ENCODE measurements at regions not wholly inside any gene's neighbourhood (a gene's known extent, or its start where the extent isn't known, plus 50 kb on each side); places are given as distances from the start of the nearest gene placed in this dataset.

GRCh38 chr13:85631801-85632200 lies 167.4 kb downstream of the SLITRK6 start:
- Histone ChIP-seq H3K9me3 (no peaks in the 10 kb centered on the region), H3K4me1 (no peaks in the 10 kb centered on the region), H3K27me3 (no peaks in the 10 kb centered on the region), H3K36me3 (no peaks in the 10 kb centered on the region), H3K27ac (no peak overlapping the region), H3K4me3 (no peak overlapping the region)
- DNase-seq: no peak
- TF ChIP-seq, protein P1, sequence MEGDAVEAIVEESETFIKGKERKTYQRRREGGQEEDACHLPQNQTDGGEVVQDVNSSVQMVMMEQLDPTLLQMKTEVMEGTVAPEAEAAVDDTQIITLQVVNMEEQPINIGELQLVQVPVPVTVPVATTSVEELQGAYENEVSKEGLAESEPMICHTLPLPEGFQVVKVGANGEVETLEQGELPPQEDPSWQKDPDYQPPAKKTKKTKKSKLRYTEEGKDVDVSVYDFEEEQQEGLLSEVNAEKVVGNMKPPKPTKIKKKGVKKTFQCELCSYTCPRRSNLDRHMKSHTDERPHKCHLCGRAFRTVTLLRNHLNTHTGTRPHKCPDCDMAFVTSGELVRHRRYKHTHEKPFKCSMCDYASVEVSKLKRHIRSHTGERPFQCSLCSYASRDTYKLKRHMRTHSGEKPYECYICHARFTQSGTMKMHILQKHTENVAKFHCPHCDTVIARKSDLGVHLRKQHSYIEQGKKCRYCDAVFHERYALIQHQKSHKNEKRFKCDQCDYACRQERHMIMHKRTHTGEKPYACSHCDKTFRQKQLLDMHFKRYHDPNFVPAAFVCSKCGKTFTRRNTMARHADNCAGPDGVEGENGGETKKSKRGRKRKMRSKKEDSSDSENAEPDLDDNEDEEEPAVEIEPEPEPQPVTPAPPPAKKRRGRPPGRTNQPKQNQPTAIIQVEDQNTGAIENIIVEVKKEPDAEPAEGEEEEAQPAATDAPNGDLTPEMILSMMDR (IDR thresholded peaks at IDR 0.05): no peak
- TF ChIP-seq EP300 (IDR thresholded peaks at IDR 0.05; ENCODE audit: low read depth) (no peak), POLR2A (IDR thresholded peaks at IDR 0.05) (no peak)
- 60 to 74% methylated on average over 4 of the region's 4 CpGs for WGBS, 2 donors (ENCODE audit: low coverage in 1 of 2)
- intact Hi-C loops (cut with DNase I; ENCODE audit: low total_unique reads) (no loop called here), in situ Hi-C loops (cut with MboI; ENCODE audit: low pct_ligation_motif_present in 1 of 4, low pct_unique_long_range_greater_than_20kb in 1 of 4, low sequenced_read_pairs in 3 of 4) (no loop called here)

DNA sequence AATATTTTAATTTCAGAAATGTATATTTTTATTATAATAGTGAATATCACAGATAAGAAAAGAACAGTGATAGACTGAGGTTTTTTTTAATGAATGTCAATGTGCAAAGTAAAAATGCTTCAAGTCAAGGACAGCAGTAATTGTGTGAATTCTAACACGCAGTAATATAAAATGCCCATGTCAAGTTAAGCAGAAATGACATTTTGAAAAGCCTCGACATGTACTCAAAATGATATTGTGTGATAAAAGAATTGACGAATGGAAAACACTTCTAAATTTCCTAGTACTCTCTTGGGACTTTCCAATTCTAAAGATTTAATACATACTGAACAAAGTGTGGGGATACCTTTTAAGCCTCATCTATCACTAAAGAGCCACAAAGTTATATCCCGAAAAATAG lies 172.6 kb downstream of the SLITRK6 start:
- in situ Hi-C loops (cut with MboI; ENCODE audit: low pct_ligation_motif_present in 1 of 4, low pct_unique_long_range_greater_than_20kb in 1 of 4, low sequenced_read_pairs in 3 of 4) (no loop called here), intact Hi-C loops (cut with DNase I; ENCODE audit: low total_unique reads) (no loop called here)
- TF ChIP-seq, protein P1 (IDR thresholded peaks at IDR 0.05): no peak
- no peak for TF ChIP-seq POLR2A (IDR thresholded peaks at IDR 0.05)
- TF ChIP-seq POLR2AphosphoS5 (IDR thresholded peaks at IDR 0.05): no peak
- no peak for TF ChIP-seq EP300 (IDR thresholded peaks at IDR 0.05; ENCODE audit: low read depth)
- Histone ChIP-seq H3K4me3 (no peak overlapping the region), H3K4me1 (no peaks in the 10 kb centered on the region), H3K9me3 (no peaks in the 10 kb centered on the region), H3K27me3 (no peaks in the 10 kb centered on the region), H3K36me3 (no peaks in the 10 kb centered on the region), H3K27ac (no peak overlapping the region)
- 89 to 90% methylated on average over 4 of the region's 4 CpGs for WGBS, 2 donors (ENCODE audit: low coverage in 1 of 2)
- DNase-seq: no peak

DNA sequence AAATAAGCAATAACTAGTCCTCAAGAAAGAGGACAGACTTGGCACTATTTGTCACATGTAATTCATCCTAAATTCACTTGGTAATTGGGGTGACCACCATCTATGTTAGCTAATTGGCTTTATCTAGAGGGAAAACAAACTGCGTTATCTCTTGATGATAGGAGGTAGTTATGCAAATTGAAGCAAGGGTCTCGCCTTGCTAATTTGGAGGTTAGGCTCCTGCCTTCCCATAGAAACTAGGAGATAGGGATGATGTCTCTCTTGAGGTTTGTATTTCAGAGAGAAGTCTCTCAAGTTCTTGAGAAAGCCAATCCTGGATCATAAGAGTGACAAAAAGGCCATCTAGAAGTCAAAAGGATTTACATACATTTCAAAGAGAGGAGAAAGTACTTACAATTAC lies 179.9 kb downstream of the SLITRK6 start:
- intact Hi-C loops (cut with DNase I; ENCODE audit: low total_unique reads) (no loop called here), in situ Hi-C loops (cut with MboI; ENCODE audit: low pct_ligation_motif_present in 1 of 4, low pct_unique_long_range_greater_than_20kb in 1 of 4, low sequenced_read_pairs in 3 of 4) (no loop called here)
- Histone ChIP-seq H3K36me3 (no peaks in the 10 kb centered on the region), H3K4me3 (no peak overlapping the region), H3K27ac (no peak overlapping the region), H3K9me3 (no peaks in the 10 kb centered on the region), H3K4me1 (no peaks in the 10 kb centered on the region), H3K27me3 (no peaks in the 10 kb centered on the region)
- no peak for DNase-seq
- TF ChIP-seq, protein P1 (IDR thresholded peaks at IDR 0.05): no peak
- no peak for TF ChIP-seq POLR2A (IDR thresholded peaks at IDR 0.05)
- no peak for TF ChIP-seq EP300 (IDR thresholded peaks at IDR 0.05; ENCODE audit: low read depth)
- TF ChIP-seq POLR2AphosphoS5 (IDR thresholded peaks at IDR 0.05): no peak
- WGBS, 2 donors (ENCODE audit: low coverage in 1 of 2): 76 to 83% methylated on average over 2 of the region's 2 CpGs

GRCh38 chr13:85618521-85618920 lies 180.7 kb downstream of the SLITRK6 start:
- intact Hi-C loops (cut with DNase I; ENCODE audit: low total_unique reads): no loop called here
- H3K27me3 ChIP-seq: no peaks in the 10 kb centered on the region
- no peaks in the 10 kb centered on the region for H3K9me3 ChIP-seq
- no peaks in the 10 kb centered on the region for H3K36me3 ChIP-seq
- H3K27ac ChIP-seq: no peak overlapping the region
- DNase-seq: no peak
- TF ChIP-seq POLR2A (IDR thresholded peaks at IDR 0.05) (no peak), POLR2AphosphoS5 (IDR thresholded peaks at IDR 0.05) (no peak)
- in situ Hi-C loops (cut with MboI; ENCODE audit: low pct_ligation_motif_present in 1 of 4, low pct_unique_long_range_greater_than_20kb in 1 of 4, low sequenced_read_pairs in 3 of 4): no loop called here
- no peaks in the 10 kb centered on the region for H3K4me1 ChIP-seq
- no peak overlapping the region for H3K4me3 ChIP-seq
- 60 to 66% methylated on average over 5 of the region's 5 CpGs for WGBS, 2 donors (ENCODE audit: low coverage in 1 of 2)

DNA sequence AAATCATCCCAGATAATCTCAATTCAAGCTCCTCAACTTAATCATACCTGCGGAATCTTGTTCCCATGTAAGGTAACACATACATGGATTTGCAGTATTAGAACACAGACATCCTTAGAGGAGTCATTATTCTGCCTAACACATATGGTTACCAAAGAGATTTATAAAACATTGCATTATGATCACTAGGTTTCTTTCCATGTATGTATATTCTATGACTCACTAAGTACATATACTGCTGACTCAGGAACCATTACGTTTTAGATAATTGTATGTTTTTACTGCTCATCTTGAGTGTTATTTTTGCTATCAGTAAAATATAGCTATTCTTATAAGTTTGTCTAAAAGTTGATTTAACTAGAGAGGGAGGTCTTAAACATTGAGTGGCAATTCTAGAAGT lies 182.9 kb downstream of the SLITRK6 start:
- no peak for DNase-seq
- Histone ChIP-seq H3K27me3 (no peaks in the 10 kb centered on the region), H3K4me1 (no peaks in the 10 kb centered on the region), H3K27ac (no peak overlapping the region), H3K4me3 (no peak overlapping the region), H3K9me3 (no peaks in the 10 kb centered on the region), H3K36me3 (no peaks in the 10 kb centered on the region)
- in situ Hi-C loops (cut with MboI; ENCODE audit: low pct_ligation_motif_present in 1 of 4, low pct_unique_long_range_greater_than_20kb in 1 of 4, low sequenced_read_pairs in 3 of 4) (no loop called here), intact Hi-C loops (cut with DNase I; ENCODE audit: low total_unique reads) (no loop called here)
- TF ChIP-seq POLR2AphosphoS5 (IDR thresholded peaks at IDR 0.05): no peak
- no peak for TF ChIP-seq EP300 (IDR thresholded peaks at IDR 0.05; ENCODE audit: low read depth)
- TF ChIP-seq POLR2A (IDR thresholded peaks at IDR 0.05): no peak
- TF ChIP-seq, protein P1 (IDR thresholded peaks at IDR 0.05): no peak
- WGBS, 2 donors (ENCODE audit: low coverage in 1 of 2): 70 to 74% methylated on average over 2 of the region's 2 CpGs
